Hepatocyte (in vitro differentiated cells): ENCODE measurements at regions not wholly inside any gene's neighbourhood (a gene's known extent, or its start where the extent isn't known, plus 50 kb on each side); places are given as distances from the start of the nearest gene placed in this dataset.

Experiments
- DNase-seq: peaks from one replicate; pipeline ENCODE4 v3.0.0-alpha.2; 2016; ENCODE audit warnings: low spot score
- H2AFZ ChIP-seq: fragments of 200-600 bp; sonication (generic); 2 replicates; pipeline ENCODE4 v1.6.0; 2016; ENCODE audit warnings: antibody characterized with exemption, mild to moderate bottlenecking
- H3K27ac ChIP-seq: fragments of 200-600 bp; sonication (generic); 2 replicates; pipeline ENCODE4 v1.5.1; 2016; ENCODE audit warnings: mild to moderate bottlenecking
- H3K27me3 ChIP-seq: fragments of 200-600 bp; sonication (generic); 2 replicates; pipeline ENCODE4 v1.6.1; 2016
- H3K36me3 ChIP-seq: fragments of 200-600 bp; sonication (generic); replicated peaks from 2 replicates; pipeline ENCODE4 v1.5.1; 2016; ENCODE audit warnings: low read depth; ENCODE audit not compliant: insufficient read depth
- H3K4me1 ChIP-seq: fragments of 200-600 bp; sonication (generic); 2 replicates; pipeline ENCODE4 v1.5.1; 2016; ENCODE audit warnings: mild to moderate bottlenecking, moderate library complexity; ENCODE audit not compliant: insufficient read depth
- H3K4me2 ChIP-seq: fragments of 200-600 bp; sonication (generic); 2 replicates; pipeline ENCODE4 v1.6.0; 2016
- H3K4me3 ChIP-seq: fragments of 200-600 bp; sonication (generic); 2 replicates; pipeline ENCODE4 v1.5.1; 2016; ENCODE audit warnings: mild to moderate bottlenecking
- H3K79me2 ChIP-seq: fragments of 200-600 bp; sonication (generic); 2 replicates; pipeline ENCODE4 v1.6.0; 2017; ENCODE audit warnings: mild to moderate bottlenecking
- H3K9me2 ChIP-seq: fragments of 200-600 bp; sonication (generic); replicated peaks from 2 replicates; pipeline ENCODE4 v1.6.0; 2017; ENCODE audit warnings: mild to moderate bottlenecking; ENCODE audit not compliant: insufficient read depth
- H3K9me3 ChIP-seq: fragments of 200-600 bp; sonication (generic); 2 replicates; pipeline ENCODE4 v1.5.1; 2016; ENCODE audit warnings: low read depth, mild to moderate bottlenecking
- H4K20me1 ChIP-seq: fragments of 200-600 bp; sonication (generic); 2 replicates; pipeline ENCODE4 v1.6.0; 2016; ENCODE audit warnings: mild to moderate bottlenecking; ENCODE audit not compliant: insufficient read depth, poor library complexity, severe bottlenecking
- EZH2 ChIP-seq: fragments of 200-600 bp; sonication (generic); IDR thresholded peaks from 2 replicates; pipeline ENCODE4 v1.6.1; 2016; ENCODE audit warnings: antibody characterized with exemption, mild to moderate bottlenecking, borderline replicate concordance
- EZH2phosphoT487 ChIP-seq: fragments of 200-600 bp; sonication (generic); IDR thresholded peaks from one replicate; pipeline ENCODE4 v1.6.1; 2018; ENCODE audit warnings: antibody characterized with exemption, mild to moderate bottlenecking, low read depth, moderate library complexity; ENCODE audit not compliant: unreplicated experiment, severe bottlenecking
- WGBS: methylation state at CpG from one replicate; pipeline ENCODE4 v1.1.6; 2016; ENCODE audit warnings: low lambda C conversion rate; ENCODE audit errors: missing lambda C conversion rate; 5-methylcytosine and 5-hydroxymethylcytosine counted together
- TF ChIP-seq, protein P1 (sequence below): fragments of 200-600 bp; sonication (generic); IDR thresholded peaks from 2 replicates; pipeline ENCODE4 v1.5.1; 2016; ENCODE audit warnings: antibody characterized with exemption, mild to moderate bottlenecking; ENCODE audit not compliant: poor library complexity

DNA sequence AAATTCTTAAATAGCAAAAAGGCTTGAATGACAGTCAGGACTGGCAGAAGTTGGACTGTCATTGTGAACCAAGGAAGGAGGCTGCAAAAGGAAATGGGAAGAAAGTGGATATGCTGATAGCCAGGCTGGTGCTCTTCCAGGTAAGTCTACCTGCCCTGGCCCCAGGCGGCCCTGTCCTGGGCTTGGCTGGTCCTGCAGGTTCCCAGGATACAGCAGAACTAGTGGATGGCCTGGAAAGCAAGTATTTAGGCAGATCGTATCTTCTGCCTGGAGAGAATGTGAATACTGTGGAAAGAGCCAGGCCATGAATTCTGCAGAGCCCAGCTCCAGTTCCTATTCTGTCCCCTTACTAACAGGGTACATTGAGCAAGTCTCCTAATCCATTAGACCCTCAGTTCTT is 149.3 kb downstream of the SEC61B start:
- H3K4me1 ChIP-seq: no peaks in the 10 kb centered on the region
- no peak overlapping the region for H3K4me2 ChIP-seq
- H3K27ac ChIP-seq: no peak overlapping the region
- H3K9me3 ChIP-seq: no peaks in the 10 kb centered on the region
- H3K36me3 ChIP-seq: no peaks in the 10 kb centered on the region
- H4K20me1 ChIP-seq: no peaks in the 10 kb centered on the region
- H2AFZ ChIP-seq: no peak overlapping the region
- TF ChIP-seq EZH2: no peak
- TF ChIP-seq, protein P1, sequence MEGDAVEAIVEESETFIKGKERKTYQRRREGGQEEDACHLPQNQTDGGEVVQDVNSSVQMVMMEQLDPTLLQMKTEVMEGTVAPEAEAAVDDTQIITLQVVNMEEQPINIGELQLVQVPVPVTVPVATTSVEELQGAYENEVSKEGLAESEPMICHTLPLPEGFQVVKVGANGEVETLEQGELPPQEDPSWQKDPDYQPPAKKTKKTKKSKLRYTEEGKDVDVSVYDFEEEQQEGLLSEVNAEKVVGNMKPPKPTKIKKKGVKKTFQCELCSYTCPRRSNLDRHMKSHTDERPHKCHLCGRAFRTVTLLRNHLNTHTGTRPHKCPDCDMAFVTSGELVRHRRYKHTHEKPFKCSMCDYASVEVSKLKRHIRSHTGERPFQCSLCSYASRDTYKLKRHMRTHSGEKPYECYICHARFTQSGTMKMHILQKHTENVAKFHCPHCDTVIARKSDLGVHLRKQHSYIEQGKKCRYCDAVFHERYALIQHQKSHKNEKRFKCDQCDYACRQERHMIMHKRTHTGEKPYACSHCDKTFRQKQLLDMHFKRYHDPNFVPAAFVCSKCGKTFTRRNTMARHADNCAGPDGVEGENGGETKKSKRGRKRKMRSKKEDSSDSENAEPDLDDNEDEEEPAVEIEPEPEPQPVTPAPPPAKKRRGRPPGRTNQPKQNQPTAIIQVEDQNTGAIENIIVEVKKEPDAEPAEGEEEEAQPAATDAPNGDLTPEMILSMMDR: no peak
- TF ChIP-seq EZH2phosphoT487: no peak
- H3K27me3 ChIP-seq: no peaks in the 10 kb centered on the region
- H3K4me3 ChIP-seq: no peak overlapping the region
- H3K9me2 ChIP-seq: no peaks in the 10 kb centered on the region
- no peak for DNase-seq
- 76% methylated on average over 2 of the region's 2 CpGs for WGBS
- no peaks in the 10 kb centered on the region for H3K79me2 ChIP-seq

DNA sequence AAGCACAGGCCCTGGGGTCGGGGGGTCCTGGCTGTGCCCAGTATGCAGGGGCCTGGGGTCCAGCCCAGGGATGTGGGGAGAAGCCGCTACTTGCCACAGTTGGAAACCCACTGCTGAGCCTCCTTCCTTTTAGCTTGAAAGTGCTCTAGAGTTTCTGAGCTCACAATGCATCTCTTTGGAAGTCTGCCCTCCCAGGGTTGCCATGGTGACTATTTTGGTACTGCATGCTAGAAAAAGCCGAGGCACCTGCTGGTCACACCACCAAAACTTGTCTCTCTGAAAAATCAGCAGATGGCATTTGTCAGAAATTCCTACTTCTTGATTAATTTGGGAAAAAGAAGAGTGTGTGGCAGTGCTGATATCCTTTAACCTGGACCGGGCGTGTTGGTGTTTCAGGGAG is 151.8 kb downstream of the SEC61B start:
- H4K20me1 ChIP-seq: no peaks in the 10 kb centered on the region
- H2AFZ ChIP-seq: no peak overlapping the region
- no peaks in the 10 kb centered on the region for H3K36me3 ChIP-seq
- no peaks in the 10 kb centered on the region for H3K9me2 ChIP-seq
- DNase-seq: no peak
- TF ChIP-seq, protein P1: no peak
- TF ChIP-seq EZH2phosphoT487: no peak
- WGBS: 92% methylated on average over 5 of the region's 5 CpGs
- no peaks in the 10 kb centered on the region for H3K79me2 ChIP-seq
- H3K4me3 ChIP-seq: no peak overlapping the region
- H3K4me1 ChIP-seq: no peaks in the 10 kb centered on the region
- no peaks in the 10 kb centered on the region for H3K9me3 ChIP-seq
- H3K27ac ChIP-seq: no peak overlapping the region
- no peak overlapping the region for H3K4me2 ChIP-seq
- no peaks in the 10 kb centered on the region for H3K27me3 ChIP-seq

DNA sequence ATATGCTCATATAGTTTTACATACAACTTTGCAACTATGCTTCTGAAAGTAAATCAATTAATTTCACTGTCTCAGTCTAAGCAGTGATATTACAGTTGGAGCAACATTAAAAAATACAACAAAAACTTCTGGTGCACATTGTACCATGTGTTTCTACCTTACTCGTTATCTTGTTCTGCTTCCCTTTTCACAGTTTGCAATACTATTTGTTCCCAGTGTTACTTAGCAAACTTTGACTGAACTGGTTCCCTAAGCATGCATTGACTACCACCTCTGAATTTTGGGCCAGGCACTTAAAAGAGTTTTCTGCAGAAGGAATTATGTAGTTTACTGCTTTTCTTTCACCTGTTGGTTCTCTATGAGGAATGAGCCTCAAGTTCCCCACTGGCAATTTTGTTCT is 152.7 kb downstream of the SEC61B start:
- H3K9me2 ChIP-seq: no peaks in the 10 kb centered on the region
- no peak overlapping the region for H3K27ac ChIP-seq
- 64% methylated on average over 1 of the region's 1 CpG for WGBS
- no peaks in the 10 kb centered on the region for H3K27me3 ChIP-seq
- H4K20me1 ChIP-seq: no peaks in the 10 kb centered on the region
- no peak overlapping the region for H2AFZ ChIP-seq
- no peaks in the 10 kb centered on the region for H3K4me1 ChIP-seq
- H3K9me3 ChIP-seq: no peaks in the 10 kb centered on the region
- DNase-seq: no peak
- H3K4me2 ChIP-seq: no peak overlapping the region
- TF ChIP-seq, protein P1: no peak
- TF ChIP-seq EZH2phosphoT487 (no peak), EZH2 (no peak)
- no peaks in the 10 kb centered on the region for H3K36me3 ChIP-seq
- no peak overlapping the region for H3K4me3 ChIP-seq
- H3K79me2 ChIP-seq: no peaks in the 10 kb centered on the region

DNA sequence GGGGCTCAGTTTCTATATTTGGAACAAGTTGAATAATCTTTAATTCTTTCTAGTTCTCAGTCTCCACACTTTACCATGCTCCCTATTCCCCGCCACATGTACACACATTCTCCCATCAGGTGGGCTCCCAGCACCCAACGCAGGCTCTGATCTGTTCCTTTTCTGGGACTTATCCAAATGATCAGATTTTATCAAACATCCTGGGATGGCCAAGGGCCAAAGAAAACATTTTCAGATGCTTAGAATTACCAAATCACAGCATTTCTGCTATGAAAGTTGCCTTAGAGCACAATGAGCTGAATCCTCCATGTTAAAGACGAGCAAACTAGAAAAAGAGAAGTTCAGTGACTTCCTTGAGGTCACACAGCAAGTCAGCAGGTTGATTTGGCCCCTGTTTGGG is 153.4 kb downstream of the SEC61B start:
- Histone ChIP-seq H4K20me1 (no peaks in the 10 kb centered on the region), H2AFZ (no peak overlapping the region), H3K4me3 (no peak overlapping the region), H3K27ac (no peak overlapping the region), H3K4me2 (no peak overlapping the region), H3K27me3 (no peaks in the 10 kb centered on the region), H3K36me3 (no peaks in the 10 kb centered on the region), H3K4me1 (no peaks in the 10 kb centered on the region), H3K9me3 (no peaks in the 10 kb centered on the region), H3K79me2 (no peaks in the 10 kb centered on the region), H3K9me2 (no peaks in the 10 kb centered on the region)
- TF ChIP-seq, protein P1: no peak
- TF ChIP-seq EZH2phosphoT487: no peak
- 89% methylated on average over 3 of the region's 3 CpGs for WGBS
- DNase-seq: no peak
